ENCODE measurements at regions not wholly inside any gene's neighbourhood (a gene's known extent, or its start where the extent isn't known, plus 50 kb on each side); places are given as distances from the start of the nearest gene placed in this dataset.

GRCh38 chr9:28922891-28923290 is 1349.6 kb upstream of the C9orf72 start:
- no peak for TF ChIP-seq POLR2A (IDR thresholded peaks at IDR 0.05)
- no peak for TF ChIP-seq CTCF (IDR thresholded peaks at IDR 0.05)

Data from thyroid gland (tissue), 4 donors.